ENCODE measurements at regions not wholly inside any gene's neighbourhood (a gene's known extent, or its start where the extent isn't known, plus 50 kb on each side); places are given as distances from the start of the nearest gene placed in this dataset.

- Mint-ChIP-seq H3K4me1 (no peaks in the 10 kb centered on the region), H3K27me3 (ENCODE audit: low read depth in 3 of 3) (peaks cover 0 to 2% (median 0%) of the 10 kb centered on the region in 3 donors), H3K36me3 (no peaks in the 10 kb centered on the region), H3K4me3 (no peak overlapping the region), H3K27ac (no peak overlapping the region), H3K9me3 (peaks cover 0 to 15% (median 8%) of the 10 kb centered on the region in 7 donors)
- Histone ChIP-seq H3K4me3 (replicated peaks in 1 of 3; ENCODE audit: low read depth in 2 of 3, low read length in 3 of 3) (no peak overlapping the region), H3K4me1 (ENCODE audit: control insufficient read depth in 1 of 2, insufficient read depth in 2 of 2, low read length in 2 of 2) (no peaks in the 10 kb centered on the region), H3K27me3 (ENCODE audit: control insufficient read depth in 2 of 2, insufficient read depth in 2 of 2, low read length in 2 of 2) (no peaks in the 10 kb centered on the region), H3K79me2 (ENCODE audit: insufficient read depth, low read length) (no peaks in the 10 kb centered on the region), H3K9ac (ENCODE audit: insufficient read depth, low read length, poor library complexity, severe bottlenecking) (no peak overlapping the region), H2AFZ (ENCODE audit: insufficient read depth, low read depth, low read length, poor library complexity, severe bottlenecking) (no peak overlapping the region), H3K36me3 (replicated peaks in 1 of 2; ENCODE audit: control insufficient read depth in 1 of 2, insufficient read depth in 2 of 2, low read length in 2 of 2) (no peaks in the 10 kb centered on the region), H3K9me3 (replicated peaks in 1 of 2; ENCODE audit: control insufficient read depth in 1 of 2, insufficient read depth in 1 of 2, low read length in 2 of 2) (peaks cover 19 to 24% of the 10 kb centered on the region in 2 donors), H3K27ac (ENCODE audit: low read depth in 1 of 2, low read length in 2 of 2) (no peak overlapping the region), H3K4me2 (replicated peaks; ENCODE audit: extremely low read depth, low read length, poor library complexity, severe bottlenecking) (no peak overlapping the region), H4K20me1 (ENCODE audit: insufficient read depth, low read length) (no peaks in the 10 kb centered on the region)
- DNase-seq = no peak
- WGBS (ENCODE audit: insufficient coverage) = no CpG with 5 or more reads among the region's 1 CpG
- TF ChIP-seq CTCF (IDR thresholded peaks at IDR 0.05) = no peak
- intact Hi-C loops (cut with micrococcal nuclease) = no loop called here
Observed at GRCh38 chr18:4836141-4836540, 360.9 kb downstream of the AKAIN1 start.

- 83% methylated on average over 1 of the region's 5 CpGs for WGBS (ENCODE audit: insufficient coverage)
- no peaks in the 10 kb centered on the region for H3K4me1 Mint-ChIP-seq
- H4K20me1 ChIP-seq (ENCODE audit: insufficient read depth, low read length) = no peaks in the 10 kb centered on the region
- H3K27ac ChIP-seq (ENCODE audit: low read depth in 1 of 2, low read length in 2 of 2) = no peak overlapping the region
- peaks cover 0 to 2% (median 0%) of the 10 kb centered on the region in 3 donors for H3K27me3 Mint-ChIP-seq (ENCODE audit: low read depth in 3 of 3)
- H3K27ac Mint-ChIP-seq = peak overlapping the region in 1 of 7 donors; percentile 64
- H3K9me3 ChIP-seq (replicated peaks in 1 of 2; ENCODE audit: control insufficient read depth in 1 of 2, insufficient read depth in 1 of 2, low read length in 2 of 2) = peaks cover 13 to 18% of the 10 kb centered on the region in 2 donors
- no peaks in the 10 kb centered on the region for H3K79me2 ChIP-seq (ENCODE audit: insufficient read depth, low read length)
- H3K4me2 ChIP-seq (replicated peaks; ENCODE audit: extremely low read depth, low read length, poor library complexity, severe bottlenecking) = no peak overlapping the region
- intact Hi-C loops (cut with micrococcal nuclease) = no loop called here
- no peak overlapping the region for H3K4me3 ChIP-seq (replicated peaks in 1 of 3; ENCODE audit: low read depth in 2 of 3, low read length in 3 of 3)
- no peak for TF ChIP-seq CTCF (IDR thresholded peaks at IDR 0.05)
- H3K4me3 Mint-ChIP-seq = no peak overlapping the region
- no peaks in the 10 kb centered on the region for H3K36me3 ChIP-seq (replicated peaks in 1 of 2; ENCODE audit: control insufficient read depth in 1 of 2, insufficient read depth in 2 of 2, low read length in 2 of 2)
- peaks cover 0 to 13% (median 7%) of the 10 kb centered on the region in 7 donors for H3K9me3 Mint-ChIP-seq
- no peak for DNase-seq
- H3K36me3 Mint-ChIP-seq = no peaks in the 10 kb centered on the region
- no peak overlapping the region for H2AFZ ChIP-seq (ENCODE audit: insufficient read depth, low read depth, low read length, poor library complexity, severe bottlenecking)
- no peak overlapping the region for H3K9ac ChIP-seq (ENCODE audit: insufficient read depth, low read length, poor library complexity, severe bottlenecking)
- no peaks in the 10 kb centered on the region for H3K27me3 ChIP-seq (ENCODE audit: control insufficient read depth in 2 of 2, insufficient read depth in 2 of 2, low read length in 2 of 2)
- H3K4me1 ChIP-seq (ENCODE audit: control insufficient read depth in 1 of 2, insufficient read depth in 2 of 2, low read length in 2 of 2) = no peaks in the 10 kb centered on the region
Observed at GRCh38 chr18:4831791-4832375, 365.2 kb downstream of the AKAIN1 start.
